K562 (cell line): ENCODE measurements at regions not wholly inside any gene's neighbourhood (a gene's known extent, or its start where the extent isn't known, plus 50 kb on each side); places are given as distances from the start of the nearest gene placed in this dataset.

ENCODE experiments used
- ATAC-seq: fragments of 200-7000 bp; cut with Tn5 transposase; 3 replicates; pipeline ENCODE4 v1.9.1; 2020; ENCODE audit warnings: moderate library complexity
- BruUV-seq: library from RNA; stranded (reverse); fragments of 400-500 nt; replicated peaks from 2 replicates; lab custom pipeline; 2021; lab: Mats Ljungman, UMichigan
- CTCF ChIA-PET: fragments of 300-600 bp; formaldehyde crosslinking; extraction: SDS; loops from one replicate; lab custom pipeline; 2021; ENCODE audit warnings: low intra/inter-chr PET ratio; lab: Yijun Ruan, JAX
- POLR2A ChIA-PET: fragments of 300-600, 350-650 bp; sonication (Branson Sonifier 250); formaldehyde crosslinking; extraction: SDS; loops from one replicate; lab custom pipeline; 2021; ENCODE audit warnings: antibody characterized with exemption, inconsistent platforms; lab: Yijun Ruan, JAX
- DNase-seq, 4 experiments: peaks; one replicate each; pipeline versions ENCODE4 v3.0.0 to v3.0.0-alpha.2; 2011 to 2018; ENCODE audit warnings: low spot score in 3 of 4, mixed read lengths in 3 of 4; ENCODE audit errors: extremely low read depth in 1 of 4
- FAIRE-seq: peaks from 2 replicates; lab custom pipeline; 2011; peaks lifted over from hg19 to GRCh38; lab: Jason Lieb, UNC
- H2AFZ ChIP-seq: 2 replicates; pipeline ENCODE4 v1.6.0; 2011; ENCODE audit warnings: low read depth, low read length, control low read depth, inconsistent platforms
- H3K27ac ChIP-seq: fragments of 200-600 bp; 3 replicates; pipeline ENCODE4 v1.8.0; 2011; ENCODE audit warnings: low read depth, mild to moderate bottlenecking, control low read depth, inconsistent platforms, low read length, moderate library complexity, mixed read lengths; ENCODE audit errors: extremely low read depth
- H3K27me3 ChIP-seq, 2 experiments: fragments of 300-600 bp in 1 of 2; 2 replicates in 1 of 2; 3 replicates in 1 of 2; pipeline versions ENCODE4 v1.6.0 to v1.8.0; 2011; ENCODE audit warnings: inconsistent platforms in 2 of 2, low read length in 2 of 2, mild to moderate bottlenecking in 1 of 2, mixed read lengths in 1 of 2, moderate library complexity in 1 of 2; ENCODE audit not compliant: control insufficient read depth in 2 of 2, insufficient read depth in 2 of 2
- H3K36me3 ChIP-seq: fragments of 300-600 bp; 3 replicates; pipeline ENCODE4 v1.8.0; 2011; ENCODE audit warnings: mild to moderate bottlenecking, low read length, inconsistent platforms; ENCODE audit not compliant: control insufficient read depth, insufficient read depth
- H3K4me1 ChIP-seq, 2 experiments: fragments of 200-600 bp in 1 of 2; replicated peaks in 1 of 2; 2 replicates in 1 of 2; 3 replicates in 1 of 2; pipeline versions ENCODE4 v1.5.1 to v1.8.0; 2011; ENCODE audit warnings: inconsistent platforms in 2 of 2, low read length in 2 of 2, mild to moderate bottlenecking in 1 of 2, mixed read lengths in 1 of 2, moderate library complexity in 1 of 2; ENCODE audit not compliant: control insufficient read depth in 2 of 2, insufficient read depth in 2 of 2
- H3K4me2 ChIP-seq: 2 replicates; pipeline ENCODE4 v1.6.1; 2011; ENCODE audit warnings: low read length, control low read depth, inconsistent platforms, mixed read lengths; ENCODE audit not compliant: insufficient read depth
- H3K4me3 ChIP-seq: fragments of 200-600 bp; sonication (generic), shearing (Covaris generic); 2 replicates; pipeline ENCODE4 v1.5.1; 2016; ENCODE audit warnings: control low read depth, inconsistent platforms
- H3K79me2 ChIP-seq: fragments of 200-600 bp; 3 replicates; pipeline ENCODE4 v1.8.0; 2011; ENCODE audit warnings: low read length, inconsistent platforms; ENCODE audit not compliant: control insufficient read depth, insufficient read depth
- H3K9ac ChIP-seq, 2 experiments: 2 replicates each; pipeline versions ENCODE4 v1.6.0 to v1.6.1; 2011; ENCODE audit warnings: low read depth in 2 of 2, low read length in 2 of 2, control low read depth in 1 of 2, inconsistent platforms in 1 of 2, mild to moderate bottlenecking in 1 of 2, mixed read lengths in 1 of 2; ENCODE audit not compliant: insufficient read depth in 1 of 2
- H3K9me1 ChIP-seq: one replicate; pipeline ENCODE4 v1.6.0; 2011; ENCODE audit warnings: inconsistent platforms, mild to moderate bottlenecking, low read length, moderate library complexity; ENCODE audit not compliant: control insufficient read depth, insufficient read depth
- H3K9me3 ChIP-seq: replicated peaks from 2 replicates; pipeline ENCODE4 v1.5.1; 2011; ENCODE audit warnings: low read depth, low read length, inconsistent platforms; ENCODE audit not compliant: control insufficient read depth, insufficient read depth
- H4K20me1 ChIP-seq: replicated peaks from 2 replicates; pipeline ENCODE4 v1.6.1; 2011; ENCODE audit warnings: low read length, inconsistent platforms, mixed read lengths; ENCODE audit not compliant: control insufficient read depth, insufficient read depth
- ARID1B ChIP-seq: fragments of 450-650 bp; IDR thresholded peaks from 2 replicates; pipeline ENCODE4 v1.6.1; 2016; ENCODE audit warnings: antibody characterized with exemption, mild to moderate bottlenecking, inconsistent platforms
- BRF1 ChIP-seq: IDR thresholded peaks from 3 replicates; pipeline ENCODE4 v1.6.1; 2011; ENCODE audit warnings: borderline replicate concordance, mild to moderate bottlenecking; ENCODE audit not compliant: insufficient read length; ENCODE audit errors: extremely low read depth
- CBFA2T2 ChIP-seq: fragments of 450-650 bp; conservative IDR thresholded peaks from 2 replicates; pipeline ENCODE4 v1.6.1; 2017; ENCODE audit warnings: mild to moderate bottlenecking
- CBFA2T3 ChIP-seq: fragments of 450-650 bp; IDR thresholded peaks from 2 replicates; pipeline ENCODE4 v1.6.1; 2017
- CCNT2 ChIP-seq: IDR thresholded peaks from 2 replicates; pipeline ENCODE4 v1.6.1; 2011; ENCODE audit warnings: borderline replicate concordance, low read depth, mild to moderate bottlenecking, moderate library complexity, mixed read lengths, low read length; ENCODE audit not compliant: insufficient read length; ENCODE audit errors: extremely low read depth
- CHD4 ChIP-seq: fragments of 200-600 bp; sonication (generic); IDR thresholded peaks from 3 replicates; pipeline ENCODE4 v1.6.1; 2012; ENCODE audit warnings: low read depth, mild to moderate bottlenecking, mixed read lengths, low read length, inconsistent platforms; ENCODE audit not compliant: insufficient read depth, insufficient replicate concordance, poor library complexity, severe bottlenecking
- CXXC5 ChIP-seq: fragments of 250-450 bp; sonication (Bioruptor Pico); IDR thresholded peaks from 2 replicates; pipeline ENCODE4 v1.8.0; 2022; ENCODE audit warnings: inconsistent platforms, mild to moderate bottlenecking, moderate library complexity
- EP300 ChIP-seq: IDR thresholded peaks from 2 replicates; pipeline ENCODE4 v1.6.1; 2012; ENCODE audit warnings: low read length, improper control_type of control experiment
- ESRRA ChIP-seq: fragments of 450-650 bp; IDR thresholded peaks from 2 replicates; pipeline ENCODE4 v1.6.1; 2014; ENCODE audit warnings: low read depth, mild to moderate bottlenecking, moderate library complexity, borderline replicate concordance
- HDAC1 ChIP-seq, 2 experiments: fragments of 450-650 bp; IDR thresholded peaks; 2 replicates each; pipeline ENCODE4 v1.6.1; 2016 to 2017; ENCODE audit warnings: inconsistent platforms in 1 of 2, mild to moderate bottlenecking in 1 of 2, moderate library complexity in 1 of 2
- HDAC2 ChIP-seq: fragments of 450-650 bp; IDR thresholded peaks from 2 replicates; pipeline ENCODE4 v1.6.1; 2016; ENCODE audit warnings: mild to moderate bottlenecking
- KDM1A ChIP-seq, 2 experiments: fragments of 450-650 bp; IDR thresholded peaks; 2 replicates each; pipeline ENCODE4 v1.6.1; 2016; ENCODE audit warnings: mild to moderate bottlenecking in 2 of 2
- NCOR1 ChIP-seq: fragments of 450-650 bp; IDR thresholded peaks from 2 replicates; pipeline ENCODE4 v1.6.1; 2016; ENCODE audit warnings: mild to moderate bottlenecking, moderate library complexity
- NR2C1 ChIP-seq, 2 experiments: fragments of 450-650 bp; IDR thresholded peaks; 2 replicates each; pipeline ENCODE4 v1.6.1; 2017; ENCODE audit warnings: mild to moderate bottlenecking in 2 of 2, antibody characterized with exemption in 1 of 2, inconsistent platforms in 1 of 2, missing compliant biosample characterization in 1 of 2, missing genetic modification characterization in 1 of 2
- RCOR1 ChIP-seq, 2 experiments: IDR thresholded peaks; 2 replicates each; pipeline ENCODE4 v1.6.1; 2012; ENCODE audit warnings: low read depth in 2 of 2, low read length in 2 of 2, borderline replicate concordance in 1 of 2, improper control_type of control experiment in 1 of 2
- SMARCA4 ChIP-seq: fragments of 450-650 bp; IDR thresholded peaks from 2 replicates; pipeline ENCODE4 v1.6.1; 2016
- SMARCE1 ChIP-seq: fragments of 450-650 bp; IDR thresholded peaks from 2 replicates; pipeline ENCODE4 v1.7.1; 2016; ENCODE audit warnings: mild to moderate bottlenecking
- TAL1 ChIP-seq: fragments of 450-650 bp; IDR thresholded peaks from 2 replicates; pipeline ENCODE4 v1.6.1; 2016; ENCODE audit warnings: mild to moderate bottlenecking
- TEAD1 ChIP-seq, 2 experiments: fragments of 450-650 bp in 1 of 2; sonication (generic) in 1 of 2; formaldehyde crosslinking; IDR thresholded peaks; 2 replicates each; pipeline versions ENCODE4 v1.4.0 to v1.8.0; 2020 to 2022; ENCODE audit warnings: mild to moderate bottlenecking in 2 of 2, missing genetic modification reagents in 1 of 2
- TEAD4 ChIP-seq, 2 experiments: sonication (generic) in 1 of 2; formaldehyde crosslinking in 1 of 2; IDR thresholded peaks; 2 replicates each; pipeline versions ENCODE4 v1.6.1 to v1.8.0; 2012 to 2022; ENCODE audit warnings: borderline replicate concordance in 1 of 2, inconsistent platforms in 1 of 2, low read length in 1 of 2, mild to moderate bottlenecking in 1 of 2, missing genetic modification reagents in 1 of 2
- ZNF586 ChIP-seq: fragments of 450-650 bp; formaldehyde crosslinking; conservative IDR thresholded peaks from 2 replicates; pipeline ENCODE4 v1.4.0; 2020; ENCODE audit warnings: mild to moderate bottlenecking, moderate library complexity
- in situ Hi-C: fragments of 300-500 bp; cut with MboI; formaldehyde crosslinking; loops from 4 replicates; pipeline ENCODE4 v1.15.0; 2018; ENCODE audit warnings: inconsistent platforms, mixed read lengths
- intact Hi-C: fragments of 100-400 bp; cut with micrococcal nuclease; formaldehyde crosslinking; loops from 2 replicates; pipeline ENCODE4 v1.14.2; 2022
- TF ChIP-seq, protein P1 (sequence below): fragments of 450-650 bp; formaldehyde crosslinking; IDR thresholded peaks from 2 replicates; pipeline ENCODE4 v1.4.0; 2022; ENCODE audit warnings: missing genetic modification characterization
- TF ChIP-seq, protein P2 (sequence below): fragments of 450-650 bp; conservative IDR thresholded peaks from 2 replicates; pipeline ENCODE4 v1.6.1; 2016; ENCODE audit warnings: missing genetic modification characterization, low read depth, mild to moderate bottlenecking, control low read depth, missing compliant biosample characterization

DNA sequence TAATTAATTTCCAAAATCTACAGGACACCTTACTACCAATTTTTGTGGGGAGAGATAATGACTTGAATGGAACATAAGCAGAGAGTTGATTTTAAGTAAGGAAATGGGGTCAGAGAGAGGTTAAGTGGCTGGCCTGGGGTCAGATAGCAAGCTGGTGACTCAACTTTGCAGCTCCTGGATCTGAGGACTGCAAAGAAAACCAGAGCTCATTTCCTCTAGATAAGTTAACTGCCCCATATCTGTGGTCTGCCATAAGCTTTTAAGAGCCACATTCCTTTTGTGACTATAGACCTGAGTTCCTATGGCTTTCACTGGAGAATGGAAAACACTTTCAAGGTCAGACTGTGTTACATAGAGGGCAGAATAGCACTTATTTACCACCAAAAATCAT is 201.2 kb upstream of the PRICKLE1 start:
- H3K9ac ChIP-seq = no peak overlapping the region
- ATAC-seq (peak; percentile 37; the same call in 1 of the 3 replicates), FAIRE-seq (no peak), DNase-seq (peak; percentile 7 to 16 (median 11))
- H3K9me3 ChIP-seq = no peaks in the 10 kb centered on the region
- H3K27ac ChIP-seq = no peak overlapping the region
- in situ Hi-C loops = no loop called here
- H3K79me2 ChIP-seq = no peaks in the 10 kb centered on the region
- no peaks in the 10 kb centered on the region for H3K4me1 ChIP-seq
- no peaks in the 10 kb centered on the region for H3K27me3 ChIP-seq
- no peaks in the 10 kb centered on the region for H3K36me3 ChIP-seq
- H3K4me3 ChIP-seq = no peak overlapping the region
- CTCF ChIA-PET = no interaction called here
- no peak overlapping the region for H2AFZ ChIP-seq
- H3K9me1 ChIP-seq = no peaks in the 10 kb centered on the region
- H4K20me1 ChIP-seq = no peaks in the 10 kb centered on the region
- H3K4me2 ChIP-seq = no peak overlapping the region
- intact Hi-C loops = no loop called here
- POLR2A ChIA-PET = no interaction called here
- BruUV-seq = no TSS peak
- TF ChIP-seq NCOR1 = peak; percentile 26; the same call in 1 of the 2 replicates
- TF ChIP-seq ZNF586 = no peak
- TF ChIP-seq CBFA2T3 = peak; percentile 80
- peak; percentile 31; the same call in 1 of the 2 replicates for TF ChIP-seq EP300
- TF ChIP-seq CBFA2T2 = peak; percentile 63
- no peak for TF ChIP-seq CXXC5 (CRISPR knock-in tag)
- TF ChIP-seq HDAC2 = peak; percentile 31; the same call in 1 of the 2 replicates
- 0 out of 2 replicates have a peak, but pooled peaks have one; percentile 26 for TF ChIP-seq SMARCE1
- TF ChIP-seq RCOR1 (IDR thresholded peaks at IDR 0.05; ENCODE audit: borderline replicate concordance in 1 of 2, low read depth in 2 of 2, low read length in 2 of 2) = peak in 1 of 2 experiments; percentile 85; a peak in 2 of 4 replicates
- TF ChIP-seq BRF1 = no peak
- 0 out of 2 replicates have a peak, but pooled peaks have one; percentile 14 for TF ChIP-seq SMARCA4
- TF ChIP-seq, protein P1, sequence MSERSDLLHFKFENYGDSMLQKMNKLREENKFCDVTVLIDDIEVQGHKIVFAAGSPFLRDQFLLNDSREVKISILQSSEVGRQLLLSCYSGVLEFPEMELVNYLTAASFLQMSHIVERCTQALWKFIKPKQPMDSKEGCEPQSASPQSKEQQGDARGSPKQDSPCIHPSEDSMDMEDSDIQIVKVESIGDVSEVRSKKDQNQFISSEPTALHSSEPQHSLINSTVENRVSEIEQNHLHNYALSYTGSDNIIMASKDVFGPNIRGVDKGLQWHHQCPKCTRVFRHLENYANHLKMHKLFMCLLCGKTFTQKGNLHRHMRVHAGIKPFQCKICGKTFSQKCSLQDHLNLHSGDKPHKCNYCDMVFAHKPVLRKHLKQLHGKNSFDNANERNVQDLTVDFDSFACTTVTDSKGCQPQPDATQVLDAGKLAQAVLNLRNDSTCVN = no peak
- TF ChIP-seq TAL1 = peak; percentile 40; the same call in 1 of the 2 replicates
- peak; percentile 81 for TF ChIP-seq TEAD4 (IDR thresholded peaks at IDR 0.05; ENCODE audit: low read length)
- TF ChIP-seq TEAD4 (CRISPR knock-in tag; IDR thresholded peaks at IDR 0.05; ENCODE audit: borderline replicate concordance) = no peak
- TF ChIP-seq TEAD1 (CRISPR knock-in tag; IDR thresholded peaks at IDR 0.05) = peak in 1 of 2 experiments; percentile 66; a peak in 2 of 4 replicates
- peak; percentile 72 for TF ChIP-seq ARID1B
- TF ChIP-seq CHD4 = no peak
- TF ChIP-seq, protein P2, sequence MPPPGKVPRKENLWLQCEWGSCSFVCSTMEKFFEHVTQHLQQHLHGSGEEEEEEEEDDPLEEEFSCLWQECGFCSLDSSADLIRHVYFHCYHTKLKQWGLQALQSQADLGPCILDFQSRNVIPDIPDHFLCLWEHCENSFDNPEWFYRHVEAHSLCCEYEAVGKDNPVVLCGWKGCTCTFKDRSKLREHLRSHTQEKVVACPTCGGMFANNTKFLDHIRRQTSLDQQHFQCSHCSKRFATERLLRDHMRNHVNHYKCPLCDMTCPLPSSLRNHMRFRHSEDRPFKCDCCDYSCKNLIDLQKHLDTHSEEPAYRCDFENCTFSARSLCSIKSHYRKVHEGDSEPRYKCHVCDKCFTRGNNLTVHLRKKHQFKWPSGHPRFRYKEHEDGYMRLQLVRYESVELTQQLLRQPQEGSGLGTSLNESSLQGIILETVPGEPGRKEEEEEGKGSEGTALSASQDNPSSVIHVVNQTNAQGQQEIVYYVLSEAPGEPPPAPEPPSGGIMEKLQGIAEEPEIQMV = peak; percentile 59; the same call in 1 of the 2 replicates
- TF ChIP-seq NR2C1 (IDR thresholded peaks at IDR 0.05) = no peak
- TF ChIP-seq NR2C1 (tag; IDR thresholded peaks at IDR 0.05) = peak; percentile 27; the same call in 1 of the 2 replicates
- TF ChIP-seq ESRRA = peak; percentile 51; the same call in 1 of the 2 replicates
- TF ChIP-seq KDM1A (IDR thresholded peaks at IDR 0.05) = peak; percentile 90 to 91
- TF ChIP-seq CCNT2 = peak; percentile 52
- TF ChIP-seq HDAC1 (IDR thresholded peaks at IDR 0.05) = peak in 1 of 2 experiments; percentile 67; a peak in 2 of 4 replicates
